Breast epithelium (tissue), 3 donors: ENCODE measurements at regions not wholly inside any gene's neighbourhood (a gene's known extent, or its start where the extent isn't known, plus 50 kb on each side); places are given as distances from the start of the nearest gene placed in this dataset.

Experiments
- POLR2A ChIP-seq: fragments of 450-650 bp; IDR thresholded peaks from one replicate; pipeline ENCODE4 v1.6.1; 2016; ENCODE audit warnings: antibody characterized with exemption, mild to moderate bottlenecking, moderate library complexity
- TF ChIP-seq, protein P1 (sequence below), 3 donors: fragments of 450-650 bp; IDR thresholded peaks; one replicate each; pipeline ENCODE4 v1.5.1; 2016 to 2017; ENCODE audit warnings: antibody characterized with exemption in 3 of 3, mild to moderate bottlenecking in 3 of 3, moderate library complexity in 3 of 3

DNA sequence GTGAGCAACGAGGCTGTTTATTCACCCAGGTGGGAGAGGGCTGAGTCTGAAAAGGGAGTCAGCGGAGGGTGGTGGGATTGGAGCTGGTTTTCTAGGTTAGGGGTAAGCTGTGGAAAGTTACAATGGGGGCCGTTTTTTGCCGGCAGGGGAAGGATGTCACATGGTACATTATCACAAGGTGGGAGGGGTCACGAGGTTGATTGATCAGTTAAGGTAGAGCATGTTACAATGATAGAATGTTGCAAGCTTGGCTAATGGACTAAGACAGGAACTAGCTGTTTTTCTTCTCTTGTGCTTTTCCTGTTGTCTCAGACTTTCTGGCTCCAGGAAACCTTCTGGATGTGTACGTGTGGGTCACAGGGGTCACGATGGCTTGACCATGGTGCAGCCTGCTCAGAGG, 536.3 kb upstream of the HTR2C start:
- TF ChIP-seq, protein P1, sequence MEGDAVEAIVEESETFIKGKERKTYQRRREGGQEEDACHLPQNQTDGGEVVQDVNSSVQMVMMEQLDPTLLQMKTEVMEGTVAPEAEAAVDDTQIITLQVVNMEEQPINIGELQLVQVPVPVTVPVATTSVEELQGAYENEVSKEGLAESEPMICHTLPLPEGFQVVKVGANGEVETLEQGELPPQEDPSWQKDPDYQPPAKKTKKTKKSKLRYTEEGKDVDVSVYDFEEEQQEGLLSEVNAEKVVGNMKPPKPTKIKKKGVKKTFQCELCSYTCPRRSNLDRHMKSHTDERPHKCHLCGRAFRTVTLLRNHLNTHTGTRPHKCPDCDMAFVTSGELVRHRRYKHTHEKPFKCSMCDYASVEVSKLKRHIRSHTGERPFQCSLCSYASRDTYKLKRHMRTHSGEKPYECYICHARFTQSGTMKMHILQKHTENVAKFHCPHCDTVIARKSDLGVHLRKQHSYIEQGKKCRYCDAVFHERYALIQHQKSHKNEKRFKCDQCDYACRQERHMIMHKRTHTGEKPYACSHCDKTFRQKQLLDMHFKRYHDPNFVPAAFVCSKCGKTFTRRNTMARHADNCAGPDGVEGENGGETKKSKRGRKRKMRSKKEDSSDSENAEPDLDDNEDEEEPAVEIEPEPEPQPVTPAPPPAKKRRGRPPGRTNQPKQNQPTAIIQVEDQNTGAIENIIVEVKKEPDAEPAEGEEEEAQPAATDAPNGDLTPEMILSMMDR (IDR thresholded peaks at IDR 0.05) = no peak
- TF ChIP-seq POLR2A = no peak
